Activated CD8-positive, alpha-beta memory T cell treated with anti-CD3 and anti-CD28 coated beads for 1 hour (primary cell): ENCODE measurements at regions not wholly inside any gene's neighbourhood (a gene's known extent, or its start where the extent isn't known, plus 50 kb on each side); places are given as distances from the start of the nearest gene placed in this dataset.
A peak's percentile ranks its signal among the peaks of the same experiment; 100 is the strongest.
"Not testable (repeated sequence)": the region's sequence is repeated elsewhere in the genome, so short reads cannot be mapped to it uniquely, and the experiment has no call there.

Source experiments
- DNase-seq, 2 donors: peaks; one replicate each; pipeline ENCODE4 v3.0.0-alpha.2; 2020; ENCODE audit warnings: low read depth in 1 of 2; ENCODE audit errors: extremely low read depth in 1 of 2

- DNase-seq, result no peak
These were observed 273.0 kb upstream of the PLET1 start for GRCh38 chr11:112533682-112534081.

GRCh38 chr11:112534208-112534607, 273.5 kb upstream of the PLET1 start:
- DNase-seq, result no peak

- DNase-seq, result no peak
These were observed 276.4 kb upstream of the PLET1 start for GRCh38 chr11:112537026-112537425.

DNA sequence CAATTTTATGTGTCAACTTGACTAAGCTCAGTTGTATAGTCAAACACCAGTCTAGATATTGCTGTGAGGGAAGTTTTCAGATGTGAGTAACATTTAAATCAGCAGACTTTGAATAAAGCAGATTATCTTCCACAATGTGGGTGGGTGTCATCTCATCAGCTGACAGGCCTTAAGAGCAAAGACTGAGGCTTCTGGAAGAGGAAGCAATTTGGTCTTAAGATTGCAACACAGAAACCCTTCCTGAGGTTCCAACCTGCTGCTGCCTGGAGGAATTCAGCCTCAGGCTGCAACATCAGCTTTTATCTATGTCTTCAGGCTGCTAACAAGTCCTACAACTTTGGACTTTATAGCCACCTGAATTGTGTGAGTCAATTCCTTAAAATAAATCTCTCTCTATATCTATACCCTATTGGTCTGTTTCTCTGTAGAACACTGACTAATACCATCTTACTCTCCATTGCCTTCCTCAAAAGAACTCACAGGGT, 277.2 kb upstream of the PLET1 start:
- DNase-seq, result no peak

DNA sequence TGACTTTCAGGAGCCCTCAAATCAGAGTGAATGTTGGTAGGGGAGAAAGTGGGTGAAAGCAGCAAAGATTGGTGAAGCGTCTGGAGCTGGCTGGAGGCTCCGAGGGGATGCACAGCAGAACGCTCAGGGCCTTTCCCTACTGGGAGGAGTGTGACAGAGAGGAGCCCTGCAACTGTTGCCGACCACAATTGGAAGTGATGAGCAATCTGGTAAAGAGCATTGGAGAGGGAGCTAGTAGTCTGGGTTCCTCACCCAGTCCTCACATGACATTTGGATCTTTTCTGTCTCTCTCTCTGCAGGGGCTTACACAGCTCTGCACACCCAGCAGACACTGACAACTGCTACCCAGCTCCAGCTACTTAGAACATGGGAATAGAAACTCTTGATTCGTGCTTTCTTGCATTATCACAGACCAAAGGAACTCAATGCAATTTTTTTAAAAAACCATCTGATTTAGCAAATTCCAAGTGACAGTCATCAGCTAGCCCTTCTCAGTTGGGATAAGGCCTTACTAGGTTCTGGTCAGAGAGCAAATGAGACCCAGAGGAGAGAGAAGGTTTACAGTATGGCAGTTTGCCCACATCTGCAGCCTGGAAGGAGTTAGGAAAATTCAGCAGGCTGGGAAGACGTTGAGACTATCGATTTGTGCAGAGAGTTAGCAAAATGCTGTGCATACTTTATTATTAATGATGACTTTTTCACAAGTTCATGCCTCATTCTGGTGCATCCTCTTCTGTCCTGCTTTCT, 278.0 kb upstream of the PLET1 start:
- DNase-seq, result no peak

GRCh38 chr11:112539281-112539555, 278.6 kb upstream of the PLET1 start:
- DNase-seq, result not testable (repeated sequence)

GRCh38 chr11:112539741-112540140, 279.1 kb upstream of the PLET1 start:
- DNase-seq, result no peak

DNA sequence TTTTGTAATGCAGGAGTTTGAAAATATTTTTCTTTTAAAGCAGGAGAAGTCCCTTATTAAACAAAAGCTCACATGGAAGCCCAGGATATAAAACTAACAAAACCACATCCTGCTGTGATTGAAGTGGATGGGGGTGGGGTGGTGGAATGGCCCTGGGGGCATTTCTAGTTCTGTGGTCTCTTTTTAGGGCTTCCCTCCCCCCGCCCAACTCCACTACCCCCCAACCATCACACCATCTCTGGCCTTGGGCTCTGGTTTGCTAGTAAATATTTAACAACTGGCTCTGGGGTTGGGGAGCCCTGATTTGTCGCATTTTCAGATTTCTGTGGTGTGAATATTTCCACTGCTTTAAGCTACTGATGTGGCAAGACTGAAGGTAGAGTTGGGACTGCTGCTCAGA, 279.6 kb upstream of the PLET1 start:
- DNase-seq, result no peak

GRCh38 chr11:112541140-112542046, 280.7 kb upstream of the PLET1 start:
- DNase-seq, result no peak

GRCh38 chr11:112542479-112542878, 281.8 kb upstream of the PLET1 start:
- DNase-seq, result no peak

- DNase-seq, result no peak
These were observed 282.7 kb upstream of the PLET1 start for GRCh38 chr11:112543390-112543789.

- no peak for DNase-seq
These were observed 288.0 kb upstream of the PLET1 start for GRCh38 chr11:112548641-112549040.

DNA sequence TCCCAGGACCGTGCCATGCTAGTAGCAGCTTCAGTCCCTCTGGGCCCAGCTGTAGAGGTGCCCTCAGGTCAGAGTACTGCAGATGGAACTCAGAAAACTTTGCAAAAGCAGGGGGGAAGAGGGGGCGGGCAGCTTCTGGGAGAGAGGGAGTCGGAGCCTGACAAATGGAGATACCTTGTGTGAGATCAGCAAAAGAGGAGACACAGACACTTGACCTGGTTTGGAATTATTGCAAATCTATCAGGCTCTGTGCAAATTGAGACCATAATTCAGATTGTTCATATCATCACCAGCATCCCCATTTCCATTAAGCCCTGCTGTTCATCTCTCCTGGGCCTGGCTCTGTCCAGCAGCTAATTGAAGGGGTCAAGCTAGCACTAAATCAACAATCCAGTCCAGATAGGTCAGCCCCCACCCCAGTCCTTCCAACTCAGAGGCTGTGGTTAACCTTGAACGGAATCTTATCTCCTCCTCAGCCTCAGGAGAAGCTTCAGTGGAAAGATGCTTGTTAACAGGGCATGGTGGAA, 292.6 kb upstream of the PLET1 start:
- no peak for DNase-seq

GRCh38 chr11:112554586-112554985, 293.9 kb upstream of the PLET1 start:
- no peak for DNase-seq

- peak; percentile 9 to 61 for DNase-seq
These were observed 295.1 kb upstream of the PLET1 start for GRCh38 chr11:112555491-112556364.

GRCh38 chr11:112558691-112559090, 298.0 kb upstream of the PLET1 start:
- DNase-seq, result no peak

DNA sequence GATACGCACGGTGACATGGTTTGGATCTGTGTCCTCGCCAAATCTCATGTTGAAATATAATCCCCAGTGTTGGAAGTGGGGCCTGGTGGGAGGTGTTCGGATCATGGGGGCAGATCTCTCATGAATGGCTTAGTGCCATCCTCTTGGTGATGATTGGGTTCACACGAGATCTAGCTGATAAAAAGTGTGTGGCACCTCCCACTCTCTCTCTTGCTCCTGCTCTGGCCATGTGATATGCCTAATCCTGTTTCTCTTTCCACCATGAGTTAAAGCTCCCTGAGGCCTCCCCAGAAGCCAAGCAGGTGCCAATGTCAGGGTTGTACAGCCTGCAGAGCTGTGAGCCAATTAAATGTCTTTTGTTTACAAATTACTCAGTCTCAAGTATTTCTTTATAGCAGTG, 303.1 kb upstream of the PLET1 start:
- DNase-seq, result no peak

DNA sequence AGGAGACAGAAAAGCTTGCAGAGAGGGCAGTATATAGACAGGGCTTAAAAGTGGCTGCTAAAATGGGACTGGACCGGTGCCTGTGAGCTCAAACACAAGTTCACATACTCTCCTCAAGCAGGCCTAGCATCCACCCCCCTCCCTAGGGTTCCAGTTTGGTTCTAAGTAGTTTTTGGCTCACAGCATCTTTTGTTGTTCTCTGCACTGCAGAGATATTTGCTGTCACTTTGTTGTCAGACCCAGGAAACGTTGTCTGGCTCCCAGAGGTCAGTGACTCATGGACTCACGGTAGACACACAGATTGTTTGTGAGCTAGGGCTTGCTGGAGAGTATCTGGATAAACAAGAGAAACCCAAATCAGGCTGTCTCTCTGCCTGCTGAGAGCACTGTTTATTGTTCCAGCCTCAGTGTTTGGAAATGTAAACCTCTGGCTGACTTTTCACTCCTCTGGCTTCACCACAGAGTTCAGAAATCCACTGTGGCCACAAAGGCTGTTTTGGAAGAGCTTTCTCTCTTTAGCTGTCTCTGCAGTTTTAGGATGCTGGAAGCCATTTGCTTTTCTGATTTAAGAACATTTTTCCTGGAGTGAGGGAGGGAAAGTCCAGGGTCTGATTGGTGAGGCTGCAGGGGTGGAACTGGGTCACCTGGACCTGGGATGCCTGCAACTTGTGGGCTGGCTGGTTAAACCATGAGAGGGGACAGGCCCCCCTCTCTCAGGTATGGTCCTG, 303.7 kb upstream of the PLET1 start:
- no peak for DNase-seq

GRCh38 chr11:112565551-112565950, 304.9 kb upstream of the PLET1 start:
- DNase-seq, result no peak

GRCh38 chr11:112566124-112566523, 305.5 kb upstream of the PLET1 start:
- no peak for DNase-seq
